ENCODE measurements at regions not wholly inside any gene's neighbourhood (a gene's known extent, or its start where the extent isn't known, plus 50 kb on each side); places are given as distances from the start of the nearest gene placed in this dataset.
"Not testable (repeated sequence)": the region's sequence is repeated elsewhere in the genome, so short reads cannot be mapped to it uniquely, and the experiment has no call there.

DNA sequence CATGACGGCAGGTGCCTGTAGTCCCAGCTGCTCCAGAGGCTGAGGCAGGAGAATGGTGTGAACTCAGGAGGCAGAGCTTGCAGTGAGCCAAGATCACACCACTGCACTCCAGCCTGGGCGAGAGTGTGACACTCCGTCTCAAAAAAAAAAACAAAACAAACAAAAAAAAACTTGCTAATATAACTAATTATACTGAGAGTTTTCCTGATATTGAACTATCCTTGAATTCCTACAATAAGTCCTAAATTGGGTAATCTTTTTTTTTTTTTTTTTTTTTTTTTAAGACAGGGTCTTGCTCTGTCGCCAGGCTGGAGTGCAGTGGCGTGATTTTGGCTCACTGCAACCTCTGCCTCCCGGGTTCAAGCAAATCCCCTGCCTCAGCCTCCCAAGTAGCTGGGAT lies 122.7 kb upstream of the ATF7IP start:
- TF ChIP-seq, protein P1, sequence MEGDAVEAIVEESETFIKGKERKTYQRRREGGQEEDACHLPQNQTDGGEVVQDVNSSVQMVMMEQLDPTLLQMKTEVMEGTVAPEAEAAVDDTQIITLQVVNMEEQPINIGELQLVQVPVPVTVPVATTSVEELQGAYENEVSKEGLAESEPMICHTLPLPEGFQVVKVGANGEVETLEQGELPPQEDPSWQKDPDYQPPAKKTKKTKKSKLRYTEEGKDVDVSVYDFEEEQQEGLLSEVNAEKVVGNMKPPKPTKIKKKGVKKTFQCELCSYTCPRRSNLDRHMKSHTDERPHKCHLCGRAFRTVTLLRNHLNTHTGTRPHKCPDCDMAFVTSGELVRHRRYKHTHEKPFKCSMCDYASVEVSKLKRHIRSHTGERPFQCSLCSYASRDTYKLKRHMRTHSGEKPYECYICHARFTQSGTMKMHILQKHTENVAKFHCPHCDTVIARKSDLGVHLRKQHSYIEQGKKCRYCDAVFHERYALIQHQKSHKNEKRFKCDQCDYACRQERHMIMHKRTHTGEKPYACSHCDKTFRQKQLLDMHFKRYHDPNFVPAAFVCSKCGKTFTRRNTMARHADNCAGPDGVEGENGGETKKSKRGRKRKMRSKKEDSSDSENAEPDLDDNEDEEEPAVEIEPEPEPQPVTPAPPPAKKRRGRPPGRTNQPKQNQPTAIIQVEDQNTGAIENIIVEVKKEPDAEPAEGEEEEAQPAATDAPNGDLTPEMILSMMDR (IDR thresholded peaks at IDR 0.05), result not testable (repeated sequence)
- TF ChIP-seq POLR2A (IDR thresholded peaks at IDR 0.05), result not testable (repeated sequence)

All from Peyer's patch (tissue), 4 donors.